ENCODE measurements at regions not wholly inside any gene's neighbourhood (a gene's known extent, or its start where the extent isn't known, plus 50 kb on each side); places are given as distances from the start of the nearest gene placed in this dataset.

GRCh38 chr2:100645695-100646429 lies 83.1 kb downstream of the PDCL3 start:
- in situ Hi-C loops (cut with HindIII; ENCODE audit: low sequenced_read_pairs) = no loop called here
- no peak for TF ChIP-seq CTCF (IDR thresholded peaks at IDR 0.05; ENCODE audit: low read depth, low read length)
- peak; percentile 1 for DNase-seq (ENCODE audit: low read depth, low spot score)
- H3K4me3 ChIP-seq (ENCODE audit: low read depth, low read length) = no peak overlapping the region

- no peak for DNase-seq (ENCODE audit: low read depth, low spot score)
- in situ Hi-C loops (cut with HindIII; ENCODE audit: low sequenced_read_pairs) = no loop called here
Measured at GRCh38 chr2:100647709-100648108, 84.9 kb downstream of the PDCL3 start.

DNA sequence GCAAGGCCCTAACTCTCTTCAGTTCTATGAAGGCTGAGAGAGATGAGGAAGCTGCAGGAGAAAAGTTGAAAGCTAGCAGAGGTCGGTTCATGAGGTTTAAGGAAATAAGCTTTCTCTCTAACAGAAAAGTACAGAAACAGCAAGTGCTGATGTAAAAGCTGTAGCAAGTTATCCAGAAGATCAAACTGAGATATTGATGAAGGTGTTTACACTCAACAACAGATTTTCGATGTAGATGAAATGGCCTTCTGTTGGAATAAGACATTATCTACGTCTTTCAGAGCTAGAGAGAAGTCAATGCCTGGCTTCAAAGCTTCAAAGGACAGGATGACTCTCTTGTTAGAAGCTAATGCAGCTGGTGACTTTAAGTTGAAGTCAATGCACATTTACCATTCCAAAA lies 87.4 kb downstream of the PDCL3 start:
- no peak for DNase-seq (ENCODE audit: low read depth, low spot score)
- no peak for TF ChIP-seq CTCF (IDR thresholded peaks at IDR 0.05; ENCODE audit: low read depth, low read length)
- no peak overlapping the region for H3K4me3 ChIP-seq (ENCODE audit: low read depth, low read length)
- in situ Hi-C loops (cut with HindIII; ENCODE audit: low sequenced_read_pairs) = no loop called here

More at GRCh38 chr2:100647709-100648108, 84.9 kb downstream of the PDCL3 start:
- no peak for TF ChIP-seq CTCF (IDR thresholded peaks at IDR 0.05; ENCODE audit: low read depth, low read length)
- H3K4me3 ChIP-seq (ENCODE audit: low read depth, low read length) = no peak overlapping the region

DNA sequence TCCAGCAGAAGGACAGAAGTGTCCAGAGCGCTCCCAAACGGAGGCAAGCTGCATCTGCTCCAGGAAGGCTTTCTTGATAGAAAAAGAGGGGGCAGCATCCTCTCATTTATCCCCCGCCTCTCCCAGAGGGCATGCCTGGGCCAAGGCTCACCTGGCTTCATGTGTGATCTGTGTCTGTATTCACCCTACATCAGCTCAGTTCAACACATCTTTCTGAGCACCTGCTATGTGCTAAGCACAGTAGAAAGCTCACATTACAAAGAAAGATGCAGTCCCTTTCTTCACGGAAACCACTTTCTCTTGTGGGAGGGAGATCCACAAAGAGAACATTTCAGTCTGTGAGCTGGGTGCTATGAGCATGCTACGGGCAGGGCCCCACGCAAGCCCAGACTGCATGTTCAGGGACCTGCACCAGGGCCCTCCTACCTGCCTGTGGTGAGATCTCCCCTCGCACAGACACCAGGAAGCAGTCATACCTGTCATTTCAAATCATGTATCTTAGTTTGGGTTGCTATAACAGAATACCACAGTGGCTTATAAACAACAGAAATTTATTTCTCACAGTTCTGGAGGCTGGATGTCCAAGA lies 90.7 kb downstream of the PDCL3 start:
- in situ Hi-C loops (cut with HindIII; ENCODE audit: low sequenced_read_pairs) = no loop called here
- H3K4me3 ChIP-seq (ENCODE audit: low read depth, low read length) = no peak overlapping the region
- no peak for DNase-seq (ENCODE audit: low read depth, low spot score)
- no peak for TF ChIP-seq CTCF (IDR thresholded peaks at IDR 0.05; ENCODE audit: low read depth, low read length)

DNA sequence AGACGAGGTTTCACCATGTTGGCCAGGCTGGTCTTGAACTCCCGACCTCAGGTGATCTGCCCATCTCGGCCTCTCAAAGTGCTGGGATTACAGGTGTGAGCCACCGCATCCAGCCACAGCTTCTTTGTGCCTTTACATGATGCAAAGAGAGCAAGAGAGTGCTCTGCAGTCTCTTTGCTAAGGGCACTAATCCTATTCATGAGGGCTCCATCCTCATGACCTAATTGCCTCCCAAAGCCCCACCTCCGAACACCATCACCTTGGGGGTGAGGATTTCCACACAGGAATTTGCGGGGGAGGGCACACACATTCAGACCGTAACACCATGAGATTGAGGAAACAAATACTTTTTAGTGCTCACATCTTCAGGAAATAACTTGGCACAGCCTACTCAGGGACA lies 91.8 kb downstream of the PDCL3 start:
- in situ Hi-C loops (cut with HindIII; ENCODE audit: low sequenced_read_pairs) = no loop called here
- no peak overlapping the region for H3K4me3 ChIP-seq (ENCODE audit: low read depth, low read length)
- TF ChIP-seq CTCF (IDR thresholded peaks at IDR 0.05; ENCODE audit: low read depth, low read length) = no peak
- DNase-seq (ENCODE audit: low read depth, low spot score) = no peak

GRCh38 chr2:100655446-100655845 lies 92.7 kb downstream of the PDCL3 start:
- H3K4me3 ChIP-seq (ENCODE audit: low read depth, low read length) = no peak overlapping the region
- in situ Hi-C loops (cut with HindIII; ENCODE audit: low sequenced_read_pairs) = no loop called here
- no peak for TF ChIP-seq CTCF (IDR thresholded peaks at IDR 0.05; ENCODE audit: low read depth, low read length)
- no peak for DNase-seq (ENCODE audit: low read depth, low spot score)

Data from astrocyte of the spinal cord (primary cell).